IMR-90 (cell line): ENCODE measurements at regions not wholly inside any gene's neighbourhood (a gene's known extent, or its start where the extent isn't known, plus 50 kb on each side); places are given as distances from the start of the nearest gene placed in this dataset.

Experiments
- ATAC-seq: fragments of 200-7000 bp; cut with Tn5 transposase; 2 replicates; pipeline ENCODE4 v1.9.1; 2020; ENCODE audit warnings: low read depth, mild to moderate bottlenecking, moderate library complexity
- BruUV-seq: library from RNA; stranded (reverse); fragments of 400-500 nt; replicated peaks from 2 replicates; lab custom pipeline; 2021; lab: Mats Ljungman, UMichigan
- CTCF ChIA-PET: fragments of 300-600 bp; formaldehyde crosslinking; extraction: SDS; loops from one replicate; lab custom pipeline; 2021; ENCODE audit warnings: antibody characterized with exemption; lab: Yijun Ruan, JAX
- POLR2A ChIA-PET: fragments of 300-600 bp; sonication (Branson Sonifier 250); formaldehyde crosslinking; loops from one replicate; lab custom pipeline; 2022; ENCODE audit warnings: antibody characterized with exemption; ENCODE audit not compliant: unreplicated experiment; lab: Charles Lee
- DNase-seq: peaks from one replicate; pipeline ENCODE4 v3.0.0; 2013
- H2AFZ ChIP-seq: replicated peaks from 2 replicates; pipeline ENCODE3; 2013; ENCODE audit warnings: low read length, mild to moderate bottlenecking; ENCODE audit not compliant: poor library complexity
- H2AK5ac ChIP-seq: 2 replicates; pipeline ENCODE4 v1.6.1; 2013; ENCODE audit warnings: low read depth, low read length, inconsistent platforms
- H2AK9ac ChIP-seq: replicated peaks from 2 replicates; pipeline ENCODE3; 2013; ENCODE audit warnings: mild to moderate bottlenecking, low read depth, low read length, moderate library complexity; ENCODE audit not compliant: poor library complexity
- H2BK120ac ChIP-seq: 2 replicates; pipeline ENCODE4 v1.6.1; 2013; ENCODE audit warnings: low read depth, low read length, inconsistent platforms
- H2BK15ac ChIP-seq: 3 replicates; pipeline ENCODE4 v1.6.1; 2013; ENCODE audit warnings: low read depth, low read length, inconsistent platforms
- H2BK20ac ChIP-seq: 2 replicates; pipeline ENCODE4 v1.6.1; 2013; ENCODE audit warnings: low read depth, mild to moderate bottlenecking, inconsistent platforms, low read length, moderate library complexity
- H2BK5ac ChIP-seq: 2 replicates; pipeline ENCODE4 v1.6.1; 2013; ENCODE audit warnings: mild to moderate bottlenecking, low read depth, low read length, inconsistent platforms; ENCODE audit not compliant: poor library complexity, severe bottlenecking
- H3K14ac ChIP-seq: replicated peaks from 2 replicates; pipeline ENCODE4 v1.6.1; 2013; ENCODE audit warnings: low read depth, low read length, inconsistent platforms
- H3K18ac ChIP-seq: 2 replicates; pipeline ENCODE4 v1.6.1; 2013; ENCODE audit warnings: low read depth, low read length, control low read depth
- H3K23ac ChIP-seq: 2 replicates; pipeline ENCODE4 v1.6.1; 2013; ENCODE audit warnings: low read depth, low read length, inconsistent platforms
- H3K27ac ChIP-seq: 2 replicates; pipeline ENCODE4 v1.5.1; 2013; ENCODE audit warnings: mild to moderate bottlenecking, control low read depth, low read length; ENCODE audit not compliant: insufficient read depth
- H3K27me3 ChIP-seq: 2 replicates; pipeline ENCODE4 v1.6.1; 2013; ENCODE audit warnings: low read length; ENCODE audit not compliant: control insufficient read depth, insufficient read depth
- H3K36me3 ChIP-seq: 2 replicates; pipeline ENCODE4 v1.6.1; 2013; ENCODE audit warnings: low read length, mixed read lengths; ENCODE audit not compliant: control insufficient read depth, insufficient read depth
- H3K4ac ChIP-seq: 2 replicates; pipeline ENCODE4 v1.6.1; 2013; ENCODE audit warnings: low read depth, low read length, inconsistent platforms
- H3K4me1 ChIP-seq: 2 replicates; pipeline ENCODE4 v1.6.1; 2013; ENCODE audit warnings: low read length, mixed read lengths; ENCODE audit not compliant: control insufficient read depth, insufficient read depth
- H3K4me2 ChIP-seq: 2 replicates; pipeline ENCODE4 v1.6.1; 2013; ENCODE audit warnings: low read depth, mild to moderate bottlenecking, control low read depth, low read length, moderate library complexity
- H3K4me3 ChIP-seq: 2 replicates; pipeline ENCODE4 v1.5.1; 2013; ENCODE audit warnings: low read depth, mild to moderate bottlenecking, control low read depth, low read length, moderate library complexity; ENCODE audit not compliant: insufficient read depth
- H3K56ac ChIP-seq: 2 replicates; pipeline ENCODE4 v1.6.1; 2013; ENCODE audit warnings: low read length, inconsistent platforms; ENCODE audit not compliant: insufficient read depth; ENCODE audit errors: extremely low read depth
- H3K79me1 ChIP-seq, 2 experiments: 2 replicates each; pipeline ENCODE4 v1.6.1; 2013; ENCODE audit warnings: low read length in 2 of 2, inconsistent platforms in 1 of 2, low read depth in 1 of 2
- H3K9ac ChIP-seq: 2 replicates; pipeline ENCODE4 v1.6.1; 2013; ENCODE audit warnings: low read depth, low read length, control low read depth
- H3K9me1 ChIP-seq: 2 replicates; pipeline ENCODE4 v1.6.1; 2013; ENCODE audit warnings: low read length, inconsistent platforms; ENCODE audit not compliant: insufficient read depth
- H3K9me3 ChIP-seq: 2 replicates; pipeline ENCODE4 v1.6.1; 2013; ENCODE audit warnings: low read length; ENCODE audit not compliant: control insufficient read depth, insufficient read depth
- H4K20me1 ChIP-seq: 2 replicates; pipeline ENCODE4 v1.6.1; 2013; ENCODE audit warnings: low read length, inconsistent platforms; ENCODE audit not compliant: insufficient read depth
- H4K5ac ChIP-seq: 2 replicates; pipeline ENCODE4 v1.6.1; 2013; ENCODE audit warnings: mild to moderate bottlenecking, low read depth, low read length, control low read depth
- H4K8ac ChIP-seq, 2 experiments: 2 replicates each; pipeline ENCODE4 v1.6.1; 2013; ENCODE audit warnings: low read depth in 2 of 2, low read length in 2 of 2, control low read depth in 1 of 2, inconsistent platforms in 1 of 2
- H4K91ac ChIP-seq: 2 replicates; pipeline ENCODE4 v1.6.1; 2013; ENCODE audit warnings: low read depth, low read length, inconsistent platforms; ENCODE audit not compliant: insufficient read depth
- BHLHE40 ChIP-seq: fragments of 150-350 bp; IDR thresholded peaks from 2 replicates; pipeline ENCODE4 v1.6.1; 2016; ENCODE audit warnings: mild to moderate bottlenecking, low read depth, low read length
- CEBPB ChIP-seq: IDR thresholded peaks from 2 replicates; pipeline ENCODE4 v1.6.1; 2012; ENCODE audit warnings: low read depth, low read length, improper control_type of control experiment
- CHD1 ChIP-seq: IDR thresholded peaks from 2 replicates; pipeline ENCODE4 v1.6.1; 2012; ENCODE audit warnings: low read depth, low read length, improper control_type of control experiment
- CTCF ChIP-seq: conservative IDR thresholded peaks from 2 replicates; pipeline ENCODE4 v1.5.1; 2012; ENCODE audit warnings: mild to moderate bottlenecking, low read depth, low read length, improper control_type of control experiment
- ELK1 ChIP-seq: fragments of 150-350 bp; IDR thresholded peaks from 2 replicates; pipeline ENCODE4 v1.6.1; 2016; ENCODE audit warnings: low read depth, mild to moderate bottlenecking, low read length, moderate library complexity, borderline replicate concordance
- FOS ChIP-seq: fragments of 150-350 bp; IDR thresholded peaks from 2 replicates; pipeline ENCODE4 v1.6.1; 2016; ENCODE audit warnings: low read depth, low read length
- MAFK ChIP-seq: IDR thresholded peaks from 2 replicates; pipeline ENCODE4 v1.6.1; 2012; ENCODE audit warnings: low read depth, low read length, improper control_type of control experiment
- MAZ ChIP-seq: IDR thresholded peaks from 2 replicates; pipeline ENCODE4 v1.6.1; 2012; ENCODE audit warnings: low read depth, mild to moderate bottlenecking, low read length, improper control_type of control experiment, moderate library complexity, borderline replicate concordance
- MXI1 ChIP-seq: IDR thresholded peaks from 2 replicates; pipeline ENCODE4 v1.6.1; 2012; ENCODE audit warnings: low read depth, mild to moderate bottlenecking, low read length, moderate library complexity, borderline replicate concordance
- NFE2L2 ChIP-seq: fragments of 150-350 bp; IDR thresholded peaks from 2 replicates; pipeline ENCODE4 v1.6.1; 2016; ENCODE audit warnings: low read depth, mild to moderate bottlenecking, low read length
- POLR2A ChIP-seq: IDR thresholded peaks from 2 replicates; pipeline ENCODE4 v1.6.1; 2012; ENCODE audit warnings: mild to moderate bottlenecking, low read depth, low read length
- RAD21 ChIP-seq: IDR thresholded peaks from 2 replicates; pipeline ENCODE4 v1.6.1; 2012; ENCODE audit warnings: low read length, improper control_type of control experiment
- RCOR1 ChIP-seq: IDR thresholded peaks from 2 replicates; pipeline ENCODE4 v1.6.1; 2012; ENCODE audit warnings: mild to moderate bottlenecking, low read length, improper control_type of control experiment; ENCODE audit not compliant: insufficient replicate concordance
- RFX5 ChIP-seq: IDR thresholded peaks from 2 replicates; pipeline ENCODE4 v1.8.0; 2012; ENCODE audit warnings: low read depth, mild to moderate bottlenecking, low read length, moderate library complexity
- SMC3 ChIP-seq: fragments of 150-350 bp; IDR thresholded peaks from 2 replicates; pipeline ENCODE4 v1.6.1; 2016; ENCODE audit warnings: low read depth, mild to moderate bottlenecking, antibody characterized with exemption, low read length, moderate library complexity
- USF2 ChIP-seq: fragments of 150-350 bp; IDR thresholded peaks from 2 replicates; pipeline ENCODE4 v1.6.1; 2017; ENCODE audit warnings: mild to moderate bottlenecking, antibody characterized with exemption, low read length, low read depth
- WGBS, 2 experiments: methylation state at CpG; one replicate each; pipeline versions ENCODE4 v1.1.5 to v1.1.7; 2013; ENCODE audit warnings: missing lambda C conversion rate in 2 of 2; ENCODE audit not compliant: insufficient read length in 1 of 2; ENCODE audit errors: extremely low coverage in 2 of 2; 5-methylcytosine and 5-hydroxymethylcytosine counted together
- dilution Hi-C: fragments of 300-500 bp; cut with HindIII; formaldehyde crosslinking; loops from one replicate; pipeline ENCODE4 v1.14.3; 2018; ENCODE audit warnings: low sequenced_read_pairs; ENCODE audit not compliant: unreplicated experiment
- in situ Hi-C: fragments of 300-500 bp; cut with MboI; formaldehyde crosslinking; loops from 3 replicates; pipeline ENCODE4 v1.14.3; 2019; ENCODE audit warnings: low sequenced_read_pairs, inconsistent platforms, mixed read lengths
- intact Hi-C: fragments of 100-400 bp; cut with micrococcal nuclease; formaldehyde crosslinking; loops from 2 replicates; pipeline ENCODE4 v1.10.0; 2022

GRCh38 chr3:25902586-25902985, 112.7 kb downstream of the OXSM start:
- Histone ChIP-seq H3K14ac (no peak overlapping the region), H3K4ac (no peak overlapping the region), H3K4me2 (no peak overlapping the region), H4K8ac (no peak overlapping the region), H3K36me3 (no peaks in the 10 kb centered on the region), H4K91ac (no peak overlapping the region), H2AK5ac (no peak overlapping the region), H3K9ac (no peak overlapping the region), H3K27me3 (no peaks in the 10 kb centered on the region), H3K27ac (no peak overlapping the region), H3K9me1 (no peaks in the 10 kb centered on the region), H4K5ac (no peak overlapping the region), H2BK15ac (no peak overlapping the region), H2AFZ (no peak overlapping the region), H3K4me3 (no peak overlapping the region), H3K4me1 (peaks cover 2% of the 10 kb centered on the region; the same call in 1 of the 2 replicates), H3K9me3 (no peaks in the 10 kb centered on the region), H3K23ac (no peak overlapping the region), H2BK5ac (no peak overlapping the region), H3K79me1 (no peaks in the 10 kb centered on the region), H3K18ac (no peak overlapping the region), H2BK120ac (no peak overlapping the region), H2AK9ac (no peak overlapping the region), H3K56ac (no peak overlapping the region), H4K20me1 (no peaks in the 10 kb centered on the region), H2BK20ac (no peak overlapping the region)
- intact Hi-C loops (no loop called here), in situ Hi-C loops (no loop called here), dilution Hi-C loops (no loop called here)
- no peak for ATAC-seq
- POLR2A ChIA-PET, result no interaction called here
- no CpG with 5 or more reads among the region's 2 CpGs for WGBS, 2 experiments
- BruUV-seq, result no TSS peak
- DNase-seq, result no peak
- TF ChIP-seq MXI1 (no peak), CEBPB (no peak), NFE2L2 (no peak), USF2 (no peak), ELK1 (no peak), MAFK (no peak), SMC3 (no peak), MAZ (no peak), CTCF (no peak), RCOR1 (no peak), FOS (no peak), BHLHE40 (no peak), RAD21 (no peak), POLR2A (no peak), RFX5 (no peak), CHD1 (no peak)
- CTCF ChIA-PET, result no interaction called here
